Activated T-cell treated with anti-CD3 and anti-CD28 coated beads, Interleukin-2, amount 50 U/mL, for 4 hours (primary cell): ENCODE measurements at regions not wholly inside any gene's neighbourhood (a gene's known extent, or its start where the extent isn't known, plus 50 kb on each side); places are given as distances from the start of the nearest gene placed in this dataset.

Experiments used
- ATAC-seq, 2 donors: fragments of 200-7000 bp; cut with Tn5 transposase; one replicate each; pipeline ENCODE4 v1.10.0; 2021
- DNase-seq: peaks from one replicate; pipeline ENCODE4 v3.0.0-alpha.2; 2020
- H3K27me3 Mint-ChIP-seq: one replicate; pipeline ENCODE4 v1.8.0; 2021; ENCODE audit warnings: low read depth, mixed read lengths
- H3K36me3 Mint-ChIP-seq: one replicate; pipeline ENCODE4 v1.8.0; 2022; ENCODE audit warnings: mixed read lengths; ENCODE audit not compliant: insufficient read depth
- H3K4me1 Mint-ChIP-seq: one replicate; pipeline ENCODE4 v1.8.0; 2021; ENCODE audit warnings: low read depth, mixed read lengths
- H3K4me3 Mint-ChIP-seq: one replicate; pipeline ENCODE4 v1.8.0; 2021; ENCODE audit warnings: mild to moderate bottlenecking, moderate library complexity, mixed read lengths
- H3K9me3 Mint-ChIP-seq: one replicate; pipeline ENCODE4 v1.8.0; 2021; ENCODE audit warnings: mixed read lengths

DNA sequence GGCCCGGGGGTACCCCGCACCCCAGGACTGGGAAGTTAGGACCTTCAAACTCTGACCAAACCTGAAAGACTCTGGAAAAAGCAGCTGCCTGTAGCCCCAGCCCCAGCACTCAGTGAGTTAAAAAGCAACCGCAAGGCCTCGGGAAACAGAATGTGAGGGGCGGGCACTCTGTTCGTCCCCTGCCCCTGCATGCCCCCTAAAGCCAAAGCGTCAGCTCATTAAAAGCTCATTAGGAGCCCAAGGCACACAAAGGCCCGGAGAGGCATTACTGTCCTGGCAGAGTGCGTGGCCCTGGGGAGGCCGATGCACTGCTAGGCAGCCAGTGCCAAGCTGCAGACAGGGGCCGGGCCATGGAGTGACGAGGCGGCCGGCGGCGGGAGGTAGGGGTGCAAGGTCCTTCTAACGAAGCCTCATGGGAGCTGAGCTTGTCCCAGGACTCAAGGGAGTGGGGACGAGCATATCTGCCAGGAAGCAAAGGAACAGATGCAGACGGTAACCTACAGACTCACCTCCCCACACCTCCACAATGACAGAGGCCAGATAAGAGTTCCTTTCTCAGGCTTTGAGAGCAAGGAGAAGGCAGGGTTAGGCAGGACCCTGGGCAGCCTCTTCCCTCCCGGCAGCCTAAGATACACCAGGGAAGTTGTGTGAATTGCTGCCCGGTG, 116.8 kb downstream of the ENGASE start:
- peaks cover 66% of the 10 kb centered on the region for H3K27me3 Mint-ChIP-seq
- ATAC-seq, result no peak

DNA sequence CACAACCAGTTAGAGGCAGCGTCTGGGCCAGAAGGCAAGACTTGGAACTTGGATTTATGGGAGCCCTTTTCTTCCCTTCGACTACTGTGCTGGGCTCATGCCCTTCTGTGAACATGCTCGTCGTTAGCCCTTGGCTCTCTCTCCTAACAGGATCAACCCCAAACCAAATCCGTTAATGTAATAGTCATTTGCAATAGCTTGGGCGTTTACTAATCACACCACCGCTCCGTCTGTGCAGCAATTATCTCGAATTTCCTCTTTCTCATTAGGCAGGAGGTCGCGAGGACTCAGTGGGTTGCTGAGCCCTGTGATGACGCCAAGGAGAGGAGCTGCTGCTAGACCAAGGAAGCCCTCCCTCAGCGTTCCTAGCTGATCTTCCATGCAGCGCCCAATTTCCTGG, 114.7 kb downstream of the ENGASE start:
- Mint-ChIP-seq H3K36me3 (no peaks in the 10 kb centered on the region), H3K4me3 (no peak overlapping the region), H3K9me3 (no peaks in the 10 kb centered on the region), H3K27me3 (peaks cover 75% of the 10 kb centered on the region), H3K4me1 (peaks cover under 1% of the 10 kb centered on the region)
- DNase-seq (no peak), ATAC-seq (no peak)

More for the DNA sequence above, 116.8 kb downstream of the ENGASE start:
- H3K9me3 Mint-ChIP-seq, result no peaks in the 10 kb centered on the region
- H3K4me1 Mint-ChIP-seq, result no peaks in the 10 kb centered on the region
- no peak for DNase-seq
- H3K36me3 Mint-ChIP-seq, result no peaks in the 10 kb centered on the region
- H3K4me3 Mint-ChIP-seq, result no peak overlapping the region

DNA sequence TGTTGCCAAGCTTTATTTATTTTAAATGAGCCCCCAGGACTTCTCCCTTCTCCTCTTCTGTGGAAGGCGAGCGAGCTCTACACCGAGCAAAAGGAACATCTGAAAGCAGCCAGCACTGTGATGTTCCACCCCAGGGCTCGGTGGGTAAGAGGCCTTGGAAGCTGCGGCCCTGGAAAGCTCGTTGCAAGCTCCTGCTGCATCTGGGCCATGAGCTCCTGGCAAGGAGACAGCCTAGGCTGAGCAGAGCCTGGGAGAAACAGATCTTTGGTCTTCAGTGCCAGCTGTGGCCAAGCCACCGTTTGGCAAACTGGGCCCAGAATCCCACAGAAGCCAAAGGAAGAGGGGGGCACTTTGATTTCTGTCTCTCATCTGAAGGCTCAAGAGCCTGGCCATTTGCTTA, 114.1 kb downstream of the ENGASE start:
- Mint-ChIP-seq H3K4me3 (no peak overlapping the region), H3K4me1 (peaks cover 2% of the 10 kb centered on the region), H3K9me3 (no peaks in the 10 kb centered on the region), H3K36me3 (no peaks in the 10 kb centered on the region), H3K27me3 (peaks cover 78% of the 10 kb centered on the region)
- ATAC-seq, result no peak
- no peak for DNase-seq

DNA sequence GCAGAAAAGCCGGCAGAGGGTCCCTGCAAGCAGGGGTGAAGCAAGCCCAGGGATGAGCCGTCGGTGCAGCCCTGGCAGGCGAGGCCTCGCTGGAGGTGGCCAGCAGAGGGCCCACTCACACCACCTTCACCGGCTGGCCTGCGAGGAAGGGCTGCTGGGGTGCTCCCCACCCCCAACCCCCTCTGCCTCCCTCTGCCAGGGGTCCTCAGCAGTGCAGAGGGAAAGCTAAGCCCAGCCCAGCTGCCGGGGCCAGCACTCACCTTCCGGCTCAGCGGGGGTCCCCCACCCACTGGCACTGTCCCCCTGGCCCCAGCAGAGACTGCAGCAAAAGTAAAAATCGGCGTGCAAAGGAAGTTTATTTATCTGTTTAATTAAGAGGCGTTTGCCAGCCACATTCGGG, 113.4 kb downstream of the ENGASE start:
- DNase-seq (no peak), ATAC-seq (no peak)
- Mint-ChIP-seq H3K36me3 (no peaks in the 10 kb centered on the region), H3K27me3 (peaks cover 75% of the 10 kb centered on the region), H3K4me1 (peaks cover 2% of the 10 kb centered on the region), H3K4me3 (no peak overlapping the region), H3K9me3 (no peaks in the 10 kb centered on the region)

DNA sequence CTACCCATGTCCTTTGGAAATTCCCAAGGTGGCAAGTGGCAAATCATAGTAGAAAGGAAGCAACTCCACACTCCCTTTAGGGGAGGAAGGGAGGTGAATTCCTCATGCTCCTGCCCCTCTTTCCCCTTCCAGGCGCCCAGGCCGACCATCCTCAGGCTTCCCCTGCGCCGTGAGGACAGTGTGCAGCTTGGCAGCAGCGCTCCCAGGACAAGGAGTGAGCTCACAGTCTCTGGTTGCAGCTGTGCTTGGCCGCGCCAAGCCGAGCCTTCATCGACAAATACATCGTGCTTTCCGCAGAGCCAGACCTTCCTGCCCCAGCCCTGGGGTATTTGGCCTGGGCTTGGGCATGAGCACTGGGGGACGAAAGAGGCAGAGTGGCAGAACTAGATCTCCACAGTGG, 112.6 kb downstream of the ENGASE start:
- ATAC-seq (no peak), DNase-seq (no peak)
- peaks cover 70% of the 10 kb centered on the region for H3K27me3 Mint-ChIP-seq
- no peaks in the 10 kb centered on the region for H3K36me3 Mint-ChIP-seq
- peaks cover 2% of the 10 kb centered on the region for H3K4me1 Mint-ChIP-seq
- H3K9me3 Mint-ChIP-seq, result no peaks in the 10 kb centered on the region
- no peak overlapping the region for H3K4me3 Mint-ChIP-seq

DNA sequence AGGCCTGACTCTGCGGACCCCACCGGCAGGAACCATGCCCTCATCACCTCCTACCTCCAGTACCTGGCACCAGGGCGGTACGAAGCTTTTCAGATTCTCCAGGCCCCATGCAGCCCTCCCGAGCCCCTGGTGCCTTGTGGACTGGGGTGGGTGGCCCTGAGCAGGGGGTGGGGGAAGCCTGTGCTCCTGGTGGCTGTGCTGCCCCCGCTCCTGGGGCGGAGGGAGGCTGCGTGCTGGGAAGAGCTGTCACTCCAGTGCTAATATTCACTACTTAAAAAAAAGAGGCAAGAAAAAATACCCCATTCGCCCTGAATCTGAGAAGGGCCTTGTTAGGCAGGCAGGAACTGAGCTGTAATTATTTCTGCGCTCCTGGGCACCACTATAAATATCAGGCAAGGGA, 111.8 kb downstream of the ENGASE start:
- no peak for DNase-seq
- Mint-ChIP-seq H3K27me3 (peaks cover 70% of the 10 kb centered on the region), H3K4me1 (peaks cover 3% of the 10 kb centered on the region), H3K4me3 (no peak overlapping the region), H3K36me3 (no peaks in the 10 kb centered on the region), H3K9me3 (no peaks in the 10 kb centered on the region)
- no peak for ATAC-seq

- ATAC-seq (no peak), DNase-seq (no peak)
- no peaks in the 10 kb centered on the region for H3K36me3 Mint-ChIP-seq
- peaks cover 66% of the 10 kb centered on the region for H3K27me3 Mint-ChIP-seq
- H3K4me3 Mint-ChIP-seq, result no peak overlapping the region
- H3K9me3 Mint-ChIP-seq, result no peaks in the 10 kb centered on the region
- peaks cover 3% of the 10 kb centered on the region for H3K4me1 Mint-ChIP-seq
Measured at GRCh38 chr17:79185671-79186070, 111.0 kb downstream of the ENGASE start.

GRCh38 chr17:79184219-79184618, 109.6 kb downstream of the ENGASE start:
- Mint-ChIP-seq H3K4me1 (peaks cover 3% of the 10 kb centered on the region), H3K27me3 (peaks cover 57% of the 10 kb centered on the region), H3K9me3 (no peaks in the 10 kb centered on the region), H3K4me3 (no peak overlapping the region), H3K36me3 (no peaks in the 10 kb centered on the region)
- DNase-seq (no peak), ATAC-seq (no peak)

DNA sequence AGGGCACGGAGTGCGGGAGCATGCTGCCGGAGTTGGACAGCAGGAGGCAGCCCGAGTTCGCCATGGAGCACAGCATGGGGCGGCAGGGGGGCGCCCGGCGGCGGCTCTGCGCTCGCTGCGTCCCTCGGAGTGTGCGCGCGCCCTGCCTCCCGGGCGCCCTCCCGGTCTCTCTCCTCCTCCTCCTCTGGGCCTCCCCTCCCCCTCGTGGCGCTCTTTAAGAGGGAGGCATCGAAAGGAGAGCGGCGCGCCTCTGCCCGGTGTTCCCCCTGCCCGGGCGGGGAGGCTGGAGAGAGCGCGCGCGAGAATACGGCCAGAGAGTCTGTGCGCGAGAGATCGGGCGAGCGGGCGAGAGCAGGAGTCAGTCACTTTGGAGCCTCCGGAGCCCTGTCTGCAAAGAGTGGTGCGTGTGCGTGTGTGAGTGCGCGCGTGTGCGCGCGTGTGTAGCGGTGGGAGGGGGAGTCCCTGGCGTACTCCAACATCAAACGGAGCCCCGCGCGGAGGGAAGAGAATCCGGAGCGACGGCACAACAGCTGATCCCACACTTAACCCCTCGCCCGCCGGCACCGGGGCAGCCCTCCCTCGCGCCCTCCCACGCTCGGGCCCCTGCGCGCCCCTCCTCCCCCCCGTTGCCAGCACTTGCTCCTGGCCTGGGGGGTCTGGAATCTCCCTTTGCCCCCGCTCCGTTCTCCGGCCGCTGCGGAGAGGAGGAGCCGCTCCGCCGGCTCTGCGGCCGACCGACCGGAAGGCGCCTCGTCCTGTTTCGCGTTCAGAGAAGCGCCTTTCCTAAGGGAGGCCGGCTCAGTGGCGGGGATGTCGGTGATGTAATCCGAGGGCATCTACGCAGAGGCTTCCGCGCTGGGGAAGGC, 108.9 kb downstream of the ENGASE start:
- Mint-ChIP-seq H3K27me3 (peaks cover 52% of the 10 kb centered on the region), H3K4me3 (no peak overlapping the region), H3K9me3 (no peaks in the 10 kb centered on the region)

DNA sequence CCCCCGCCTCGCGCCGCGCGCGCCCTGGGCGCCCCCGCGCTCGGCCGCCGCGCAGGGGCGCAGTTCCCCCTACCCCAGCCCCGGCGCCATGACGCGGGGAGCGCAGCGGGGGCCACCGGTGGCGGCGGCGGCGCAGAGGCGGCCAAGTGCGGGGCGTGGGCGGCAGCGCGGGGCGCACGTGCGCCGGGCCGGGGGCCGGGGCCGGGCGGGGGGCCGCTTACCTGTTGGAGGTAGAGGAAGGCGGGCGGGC, 108.3 kb downstream of the ENGASE start:
- no peak overlapping the region for H3K4me3 Mint-ChIP-seq
- H3K9me3 Mint-ChIP-seq, result no peaks in the 10 kb centered on the region
- DNase-seq, result no peak
- peaks cover 48% of the 10 kb centered on the region for H3K27me3 Mint-ChIP-seq
- H3K4me1 Mint-ChIP-seq, result peaks cover 3% of the 10 kb centered on the region
- H3K36me3 Mint-ChIP-seq, result no peaks in the 10 kb centered on the region
- ATAC-seq, result no peak

More for the DNA sequence above, 108.9 kb downstream of the ENGASE start:
- no peak for DNase-seq
- no peaks in the 10 kb centered on the region for H3K36me3 Mint-ChIP-seq
- ATAC-seq, result peak; percentile 14 to 39
- peaks cover 3% of the 10 kb centered on the region for H3K4me1 Mint-ChIP-seq

DNA sequence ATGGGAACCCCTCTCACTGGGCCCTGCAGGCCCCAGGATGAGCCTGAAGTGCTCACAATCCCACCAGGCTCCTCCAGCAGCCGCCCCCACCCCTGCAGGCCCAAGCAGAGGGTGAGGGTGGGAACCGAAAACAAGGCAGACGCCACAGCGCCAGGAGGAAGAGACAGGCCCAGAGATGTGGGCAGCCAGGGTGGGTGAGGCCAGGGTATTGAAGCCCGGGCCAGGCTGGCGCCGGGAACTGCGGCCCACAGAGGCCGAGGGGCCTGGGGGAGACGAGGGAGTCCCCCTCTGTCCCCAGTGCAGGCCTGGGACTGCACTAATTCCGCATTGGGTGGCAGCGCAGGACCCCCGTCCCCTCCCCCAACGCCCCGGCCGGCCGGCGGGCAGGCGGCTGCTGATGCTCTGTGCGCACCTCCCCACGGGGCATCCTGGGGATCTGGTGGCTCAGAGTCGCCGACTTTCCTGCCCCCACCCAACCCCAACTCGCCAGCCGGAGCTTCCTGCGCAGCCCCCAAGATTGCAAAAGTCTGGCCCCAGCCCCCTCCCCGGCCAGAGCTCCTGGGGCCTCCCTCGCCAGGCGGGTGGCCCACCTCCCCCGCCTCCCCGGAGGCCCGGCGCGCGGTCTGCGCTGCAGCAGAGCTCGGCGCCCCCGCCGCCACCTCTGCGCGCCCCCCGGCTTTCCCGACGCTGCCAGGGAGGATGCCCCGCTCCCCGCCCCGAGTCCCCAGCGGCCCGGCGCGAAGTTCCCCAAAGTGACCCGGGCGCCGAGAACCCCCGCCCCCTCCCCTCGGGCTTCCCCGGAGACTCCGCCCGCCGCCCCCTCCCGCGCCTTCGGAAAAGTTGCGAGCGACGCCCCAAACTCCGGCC, 107.8 kb downstream of the ENGASE start:
- Mint-ChIP-seq H3K4me3 (no peak overlapping the region), H3K4me1 (peaks cover 3% of the 10 kb centered on the region), H3K36me3 (no peaks in the 10 kb centered on the region), H3K9me3 (no peaks in the 10 kb centered on the region), H3K27me3 (peaks cover 45% of the 10 kb centered on the region)
- ATAC-seq, result no peak
- no peak for DNase-seq

DNA sequence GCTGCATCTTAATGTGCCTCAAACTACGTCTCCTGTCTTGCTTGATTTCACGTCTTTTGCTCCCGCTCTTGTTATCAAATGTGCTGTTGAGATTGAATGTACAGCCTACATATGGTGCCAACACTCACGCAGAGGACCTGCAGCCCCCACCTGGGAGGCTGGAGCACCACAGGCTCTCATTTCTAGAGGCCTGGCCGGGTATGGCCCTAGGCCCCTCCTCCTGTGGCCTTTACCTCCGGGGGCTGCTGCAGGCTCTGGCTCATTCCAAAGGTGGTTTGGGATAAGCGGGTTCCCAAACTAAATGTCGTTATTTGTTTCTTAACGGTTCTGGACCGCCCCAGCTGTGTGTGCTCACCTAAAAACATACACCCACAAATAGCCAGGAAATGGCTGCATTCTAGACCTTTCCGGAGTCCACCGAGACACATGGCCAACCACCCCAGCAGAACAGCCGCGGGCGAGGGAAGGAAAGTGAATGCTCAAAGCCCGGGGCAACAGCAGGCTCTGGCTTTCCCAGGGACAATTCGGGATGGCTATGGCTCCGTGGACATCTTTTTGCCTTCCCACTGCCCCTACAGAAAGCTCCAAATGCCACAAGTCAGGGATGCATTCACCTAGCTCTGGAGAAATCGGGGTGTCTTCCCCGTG, 105.9 kb downstream of the ENGASE start:
- no peaks in the 10 kb centered on the region for H3K36me3 Mint-ChIP-seq
- DNase-seq (no peak), ATAC-seq (no peak)
- no peak overlapping the region for H3K4me3 Mint-ChIP-seq
- no peaks in the 10 kb centered on the region for H3K9me3 Mint-ChIP-seq
- peaks cover 3% of the 10 kb centered on the region for H3K4me1 Mint-ChIP-seq
- H3K27me3 Mint-ChIP-seq, result peaks cover 30% of the 10 kb centered on the region

GRCh38 chr17:79179334-79179733, 104.7 kb downstream of the ENGASE start:
- peaks cover 19% of the 10 kb centered on the region for H3K27me3 Mint-ChIP-seq
- peaks cover 3% of the 10 kb centered on the region for H3K4me1 Mint-ChIP-seq
- no peak for DNase-seq
- ATAC-seq, result no peak
- no peaks in the 10 kb centered on the region for H3K36me3 Mint-ChIP-seq
- no peaks in the 10 kb centered on the region for H3K9me3 Mint-ChIP-seq
- no peak overlapping the region for H3K4me3 Mint-ChIP-seq

- no peak for DNase-seq
- no peak for ATAC-seq
- H3K27me3 Mint-ChIP-seq, result peaks cover 11% of the 10 kb centered on the region
- no peak overlapping the region for H3K4me3 Mint-ChIP-seq
- no peaks in the 10 kb centered on the region for H3K9me3 Mint-ChIP-seq
- no peaks in the 10 kb centered on the region for H3K36me3 Mint-ChIP-seq
- H3K4me1 Mint-ChIP-seq, result peaks cover 1% of the 10 kb centered on the region
Measured at GRCh38 chr17:79177877-79178276, 103.3 kb downstream of the ENGASE start.
